GM19239 (cell line): ENCODE measurements at regions not wholly inside any gene's neighbourhood (a gene's known extent, or its start where the extent isn't known, plus 50 kb on each side); places are given as distances from the start of the nearest gene placed in this dataset.
"Not testable (repeated sequence)": the region's sequence is repeated elsewhere in the genome, so short reads cannot be mapped to it uniquely, and the experiment has no call there.

Experiments used
- DNase-seq: peaks from one replicate; pipeline ENCODE4 v3.0.0; 2011; ENCODE audit warnings: low spot score; ENCODE audit not compliant: insufficient read length
- FAIRE-seq: peaks from 2 replicates; lab custom pipeline; 2011; peaks lifted over from hg19 to GRCh38; lab: Jason Lieb, UNC

GRCh38 chr5:82959466-82959865 lies 117.7 kb downstream of the TMEM167A start:
- FAIRE-seq (no peak), DNase-seq (no peak)

GRCh38 chr5:82956600-82956999 lies 120.6 kb downstream of the TMEM167A start:
- no peak for FAIRE-seq
- DNase-seq: no peak

- no peak for FAIRE-seq
- no peak for DNase-seq
These were observed 124.9 kb downstream of the TMEM167A start for GRCh38 chr5:82952326-82952725.

GRCh38 chr5:82944267-82944666 lies 132.9 kb downstream of the TMEM167A start:
- DNase-seq, FAIRE-seq: not testable (repeated sequence)

GRCh38 chr5:82942083-82942881 lies 134.9 kb downstream of the TMEM167A start:
- DNase-seq: no peak
- FAIRE-seq: peak; percentile 40

GRCh38 chr5:82938901-82939725 lies 138.1 kb downstream of the TMEM167A start:
- DNase-seq (no peak), FAIRE-seq (no peak)

- DNase-seq, FAIRE-seq: not testable (repeated sequence)
These were observed 144.5 kb downstream of the TMEM167A start for GRCh38 chr5:82932473-82933220.

GRCh38 chr5:82931110-82931509 lies 146.1 kb downstream of the TMEM167A start:
- DNase-seq: no peak
- FAIRE-seq: no peak

- DNase-seq: no peak
- FAIRE-seq: no peak
These were observed 152.2 kb downstream of the TMEM167A start for GRCh38 chr5:82925061-82925411.

- no peak for DNase-seq
- FAIRE-seq: no peak
These were observed 152.8 kb downstream of the TMEM167A start for GRCh38 chr5:82924226-82925060.

GRCh38 chr5:82922086-82922734 lies 155.0 kb downstream of the TMEM167A start:
- FAIRE-seq (no peak), DNase-seq (no peak)

GRCh38 chr5:82918311-82919031 lies 158.7 kb downstream of the TMEM167A start:
- DNase-seq (no peak), FAIRE-seq (no peak)

- FAIRE-seq: no peak
- peak; percentile 7 for DNase-seq
These were observed 159.6 kb downstream of the TMEM167A start for GRCh38 chr5:82917584-82917983.

- FAIRE-seq (no peak), DNase-seq (no peak)
These were observed 163.2 kb downstream of the TMEM167A start for GRCh38 chr5:82913971-82914370.

- FAIRE-seq: no peak
- DNase-seq: no peak
These were observed 164.7 kb downstream of the TMEM167A start for GRCh38 chr5:82912462-82912861.

GRCh38 chr5:82911910-82912309 lies 165.3 kb downstream of the TMEM167A start:
- DNase-seq (no peak), FAIRE-seq (no peak)

- FAIRE-seq (no peak), DNase-seq (no peak)
These were observed 166.3 kb downstream of the TMEM167A start for GRCh38 chr5:82910905-82911304.

GRCh38 chr5:82910491-82910890 lies 166.7 kb downstream of the TMEM167A start:
- FAIRE-seq (no peak), DNase-seq (no peak)

- DNase-seq (no peak), FAIRE-seq (no peak)
These were observed 167.4 kb downstream of the TMEM167A start for GRCh38 chr5:82909771-82910170.
